ENCODE measurements at regions not wholly inside any gene's neighbourhood (a gene's known extent, or its start where the extent isn't known, plus 50 kb on each side); places are given as distances from the start of the nearest gene placed in this dataset.

- no peak for DNase-seq (ENCODE audit: low read depth)
Measured at GRCh38 chr6:112800916-112801315, 453.8 kb downstream of the RFPL4B start.

- no peak for DNase-seq (ENCODE audit: low read depth)
Measured at GRCh38 chr6:112801468-112802080, 454.4 kb downstream of the RFPL4B start.

- DNase-seq (ENCODE audit: low read depth), result peak; percentile 80
Measured at GRCh38 chr6:112802144-112802543, 455.0 kb downstream of the RFPL4B start.

- DNase-seq (ENCODE audit: low read depth), result no peak
Measured at GRCh38 chr6:112804638-112805330, 457.7 kb downstream of the RFPL4B start.

- peak; percentile 29 for DNase-seq (ENCODE audit: low read depth)
Measured at GRCh38 chr6:112806163-112806865, 459.2 kb downstream of the RFPL4B start.

- DNase-seq (ENCODE audit: low read depth), result no peak
Measured at GRCh38 chr6:112821476-112821875, 474.3 kb downstream of the RFPL4B start.

GRCh38 chr6:112822769-112823168 is 475.6 kb downstream of the RFPL4B start:
- DNase-seq (ENCODE audit: low read depth), result no peak

GRCh38 chr6:112827793-112828192 is 480.7 kb downstream of the RFPL4B start:
- DNase-seq (ENCODE audit: low read depth), result peak; percentile 18

GRCh38 chr6:112831022-112831421 is 483.9 kb downstream of the RFPL4B start:
- no peak for DNase-seq (ENCODE audit: low read depth)

- no peak for DNase-seq (ENCODE audit: low read depth)
Measured at GRCh38 chr6:112833581-112834131, 486.5 kb downstream of the RFPL4B start.

GRCh38 chr6:112835078-112835477 is 487.9 kb downstream of the RFPL4B start:
- DNase-seq (ENCODE audit: low read depth), result no peak

GRCh38 chr6:112839525-112839961 is 492.4 kb downstream of the RFPL4B start:
- peak; percentile 69 for DNase-seq (ENCODE audit: low read depth)

- no peak for DNase-seq (ENCODE audit: low read depth)
Measured at GRCh38 chr6:112841553-112842329, 494.6 kb downstream of the RFPL4B start.

GRCh38 chr6:112842330-112842685 is 495.2 kb downstream of the RFPL4B start:
- DNase-seq (ENCODE audit: low read depth), result no peak

- no peak for DNase-seq (ENCODE audit: low read depth)
Measured at GRCh38 chr6:112846681-112847080, 499.6 kb downstream of the RFPL4B start.

GRCh38 chr6:112851146-112851545 is 504.0 kb downstream of the RFPL4B start:
- DNase-seq (ENCODE audit: low read depth), result no peak

- DNase-seq (ENCODE audit: low read depth), result no peak
Measured at GRCh38 chr6:112853162-112853561, 506.0 kb downstream of the RFPL4B start.

GRCh38 chr6:112863753-112864152 is 516.6 kb downstream of the RFPL4B start:
- no peak for DNase-seq (ENCODE audit: low read depth)

- no peak for DNase-seq (ENCODE audit: low read depth)
Measured at GRCh38 chr6:112865131-112865530, 518.0 kb downstream of the RFPL4B start.

- DNase-seq (ENCODE audit: low read depth), result no peak
Measured at GRCh38 chr6:112874881-112875280, 527.8 kb downstream of the RFPL4B start.

GRCh38 chr6:112877134-112878100 is 530.3 kb downstream of the RFPL4B start:
- peak; percentile 87 for DNase-seq (ENCODE audit: low read depth)

All from stromal cell of bone marrow (primary cell).